ENCODE measurements at regions not wholly inside any gene's neighbourhood (a gene's known extent, or its start where the extent isn't known, plus 50 kb on each side); places are given as distances from the start of the nearest gene placed in this dataset.

- no peak for DNase-seq
Observed at GRCh38 chr6:109225946-109226345, 130.6 kb downstream of the CEP57L1 start.

DNA sequence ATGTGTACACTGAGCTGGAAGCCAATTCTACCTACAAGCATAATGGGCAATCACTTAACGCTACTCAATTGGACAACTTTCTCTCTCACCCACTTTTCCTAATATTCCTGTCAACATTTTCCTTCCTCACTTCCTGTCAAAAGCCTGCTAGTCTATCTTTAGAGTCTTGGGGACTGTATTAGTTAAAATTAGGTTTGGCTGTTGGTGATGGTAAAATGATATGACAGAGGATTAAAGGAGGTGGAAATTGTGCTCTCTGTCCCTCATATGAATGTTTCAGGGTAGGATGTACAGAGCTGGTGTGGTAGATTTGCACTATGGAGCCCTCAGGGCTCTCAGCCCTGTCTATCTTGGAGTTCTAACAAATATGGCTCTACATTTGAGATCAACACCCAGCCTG lies 129.7 kb downstream of the CEP57L1 start:
- DNase-seq: no peak

DNA sequence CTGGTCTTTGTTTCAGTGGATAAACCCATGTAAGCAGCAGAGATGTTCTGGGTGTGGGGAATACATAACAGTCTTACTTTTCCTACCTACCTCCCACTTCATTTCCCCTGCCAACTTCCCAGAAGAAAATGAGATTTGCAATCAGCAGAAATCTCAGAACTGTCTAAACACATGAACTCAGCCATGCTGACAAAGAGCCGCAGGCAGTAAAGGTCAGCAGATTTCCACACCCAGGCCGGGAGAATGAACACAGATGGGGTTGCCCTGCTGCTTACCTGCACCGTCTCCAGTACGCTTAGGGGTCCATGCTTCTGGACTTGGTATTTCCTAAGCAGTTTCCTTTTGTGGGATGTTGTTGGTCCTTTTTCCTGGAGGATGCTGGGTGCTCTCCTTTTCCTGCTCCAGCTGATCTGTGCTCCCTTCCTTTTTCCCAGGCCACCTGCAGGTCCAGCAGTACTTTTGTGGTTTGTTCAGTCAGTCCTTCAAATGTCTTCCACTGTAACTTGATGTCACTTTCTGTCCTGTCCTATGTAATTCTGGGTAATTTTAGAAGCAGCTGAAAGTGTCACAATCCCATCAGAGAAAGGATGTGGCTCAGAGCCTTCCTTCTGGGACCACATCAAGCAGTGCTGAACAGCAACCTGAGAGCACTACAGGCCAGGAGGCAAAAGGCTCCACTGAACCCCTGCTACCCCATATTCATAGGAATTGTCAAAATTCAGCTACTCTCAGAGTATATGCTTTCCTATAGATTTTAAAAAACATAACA lies 129.0 kb downstream of the CEP57L1 start:
- no peak for DNase-seq

DNA sequence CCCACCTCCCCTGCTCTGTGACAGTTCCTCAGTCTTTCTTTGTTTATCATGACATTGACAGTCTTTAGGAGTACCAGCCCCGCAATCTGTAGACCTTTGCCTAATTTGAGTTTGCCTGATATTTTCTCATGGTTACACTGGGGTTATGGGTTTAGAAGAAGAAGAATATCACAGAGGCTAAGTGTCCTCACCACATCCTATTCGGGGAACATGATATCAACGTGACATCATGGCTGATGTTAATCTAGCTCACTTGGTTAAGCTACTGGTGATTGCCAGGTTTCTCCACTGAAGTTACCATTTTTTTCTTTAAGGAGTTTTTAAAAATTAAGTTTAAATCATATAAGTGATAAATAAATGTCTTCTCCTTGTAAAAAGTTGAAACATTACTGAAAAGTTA lies 127.5 kb downstream of the CEP57L1 start:
- DNase-seq: no peak

DNA sequence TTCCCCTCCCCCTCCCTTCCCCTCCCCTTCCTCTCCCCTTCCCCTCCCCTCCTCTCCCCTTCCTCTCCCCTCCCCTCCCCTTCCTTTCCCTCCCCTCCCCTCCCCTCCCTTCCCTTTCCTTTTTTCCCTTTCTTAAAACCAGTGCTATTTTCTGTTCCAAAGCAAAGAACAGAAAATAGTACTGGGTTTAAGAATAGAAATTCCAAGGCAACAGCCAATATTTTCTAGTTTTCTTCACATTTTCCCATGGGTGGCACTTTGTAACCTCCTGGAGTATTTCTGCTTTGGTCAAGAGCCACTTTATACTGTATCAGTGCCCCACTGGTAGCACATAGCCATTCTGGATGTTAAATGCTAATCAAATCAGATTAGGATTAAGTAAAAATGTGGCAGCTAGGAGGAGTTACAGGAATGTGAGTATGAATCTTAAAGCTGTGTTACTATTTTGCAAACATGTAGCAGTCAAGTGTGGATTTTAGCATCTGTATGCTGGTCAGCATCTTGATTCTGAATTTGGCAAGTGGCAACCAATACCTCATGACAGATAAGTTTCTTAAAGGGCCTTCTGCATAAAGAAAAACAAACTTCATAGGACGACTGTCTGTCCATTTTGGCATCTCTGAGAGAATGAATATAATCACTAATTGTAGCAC lies 126.4 kb downstream of the CEP57L1 start:
- DNase-seq: no peak
